Thymus (tissue), 11 donors: ENCODE measurements at regions not wholly inside any gene's neighbourhood (a gene's known extent, or its start where the extent isn't known, plus 50 kb on each side); places are given as distances from the start of the nearest gene placed in this dataset.

ENCODE experiments used
- DNase-seq, 9 donors: peaks; one replicate each; pipeline ENCODE4 v3.0.0-alpha.2; 2013; ENCODE audit warnings: low spot score in 9 of 9, low read depth in 6 of 9, missing footprints in 1 of 9
- H3K27ac ChIP-seq, 2 donors: one replicate each; pipeline ENCODE4 v1.5.1; 2013; ENCODE audit warnings: control low read depth in 1 of 2, low read depth in 1 of 2, low read length in 1 of 2, mild to moderate bottlenecking in 1 of 2, moderate library complexity in 1 of 2
- H3K27me3 ChIP-seq, 2 donors: one replicate each; pipeline ENCODE4 v1.5.1; 2013; ENCODE audit warnings: low read length in 1 of 2; ENCODE audit not compliant: control insufficient read depth in 2 of 2, insufficient read depth in 1 of 2
- H3K36me3 ChIP-seq, 2 donors: one replicate each; pipeline ENCODE4 v1.5.1; 2013; ENCODE audit warnings: low read length in 1 of 2, mild to moderate bottlenecking in 1 of 2, moderate library complexity in 1 of 2; ENCODE audit not compliant: control insufficient read depth in 2 of 2, insufficient read depth in 2 of 2
- H3K4me1 ChIP-seq, 2 donors: one replicate each; pipeline ENCODE4 v1.5.1; 2013; ENCODE audit warnings: low read length in 2 of 2; ENCODE audit not compliant: control insufficient read depth in 2 of 2, insufficient read depth in 2 of 2
- H3K4me3 ChIP-seq, 2 donors: one replicate each; pipeline ENCODE4 v1.5.1; 2013; ENCODE audit warnings: low read length in 2 of 2, control low read depth in 1 of 2, mild to moderate bottlenecking in 1 of 2
- H3K9me3 ChIP-seq, 2 donors: one replicate each; pipeline ENCODE4 v1.5.1; 2013; ENCODE audit warnings: low read length in 1 of 2, mild to moderate bottlenecking in 1 of 2; ENCODE audit not compliant: control insufficient read depth in 2 of 2, insufficient read depth in 1 of 2
- WGBS: extraction: QIAGEN DNeasy Blood & Tissue Kit; methylation state at CpG from one replicate; pipeline ENCODE4 v1.1.7; 2013; 5-methylcytosine and 5-hydroxymethylcytosine counted together
- donor health status: healthy.

DNA sequence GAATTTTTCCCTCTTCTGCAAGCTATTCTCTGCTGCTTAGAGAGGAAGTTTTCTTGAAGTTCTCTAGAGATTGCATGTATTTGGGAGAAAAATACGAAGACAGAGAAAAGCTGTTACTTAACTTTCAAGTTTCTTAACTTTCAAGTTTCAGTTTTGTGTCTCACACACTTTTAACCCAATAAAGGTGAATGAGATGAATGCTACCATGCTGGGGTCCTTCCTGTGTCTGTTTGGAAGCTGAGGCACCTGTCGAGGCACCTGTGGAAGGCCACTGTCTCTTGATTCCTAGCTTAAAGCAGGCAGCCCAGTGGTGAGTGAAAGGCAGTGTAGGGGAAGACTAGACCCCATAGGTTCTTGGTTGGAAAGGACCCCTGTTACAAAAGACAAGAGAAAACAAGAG lies 372.8 kb upstream of the JARID2 start:
- H3K4me1 ChIP-seq, result peaks cover 16 to 57% of the 10 kb centered on the region in 2 donors
- H3K27me3 ChIP-seq, result no peaks in the 10 kb centered on the region
- H3K4me3 ChIP-seq, result no peak overlapping the region
- H3K27ac ChIP-seq, result peak overlapping the region in 1 of 2 donors; percentile 80
- DNase-seq, result peak in 5 of 9 donors; percentile 51 to 78 (median 57)
- H3K36me3 ChIP-seq, result no peaks in the 10 kb centered on the region
- 21% methylated on average over 2 of the region's 2 CpGs for WGBS
- no peaks in the 10 kb centered on the region for H3K9me3 ChIP-seq

DNA sequence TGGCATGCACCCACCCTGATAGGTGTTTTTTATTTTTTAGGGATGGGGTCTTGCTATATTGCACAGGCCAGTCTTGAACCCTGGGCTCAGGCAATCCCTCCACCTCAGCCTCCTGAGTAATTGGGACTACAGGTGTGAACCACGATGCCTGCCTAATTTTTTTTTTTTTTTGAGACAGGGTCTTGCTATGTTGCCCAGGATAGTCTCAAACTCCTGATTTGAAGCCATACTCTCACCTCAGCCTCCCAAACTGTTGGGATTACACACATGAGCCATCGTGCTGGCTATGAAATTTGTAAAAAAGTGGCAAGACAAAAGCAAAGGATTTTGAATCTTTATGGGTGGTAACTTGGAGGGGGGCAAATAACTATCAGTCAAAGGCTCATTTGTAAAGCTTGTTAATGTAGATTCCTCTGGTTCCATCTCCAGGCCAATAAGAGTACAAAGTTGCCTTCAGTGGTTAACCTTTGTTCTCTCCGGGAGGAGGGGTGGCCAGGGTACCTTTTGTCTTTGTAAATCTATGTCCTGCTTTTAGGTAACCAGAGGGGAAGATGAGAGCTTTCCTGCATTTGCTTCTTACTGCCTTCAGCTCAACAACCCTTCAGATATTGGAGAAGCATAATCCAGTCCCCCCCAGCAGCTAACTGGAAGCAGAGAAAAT lies 372.0 kb upstream of the JARID2 start:
- H3K4me1 ChIP-seq, result peaks cover 16 to 57% of the 10 kb centered on the region in 2 donors
- H3K9me3 ChIP-seq, result no peaks in the 10 kb centered on the region
- H3K27ac ChIP-seq, result peak overlapping the region in 1 of 2 donors; percentile 80
- no peaks in the 10 kb centered on the region for H3K27me3 ChIP-seq
- 95% methylated on average over 3 of the region's 3 CpGs for WGBS
- DNase-seq, result no peak
- H3K4me3 ChIP-seq, result no peak overlapping the region
- no peaks in the 10 kb centered on the region for H3K36me3 ChIP-seq

DNA sequence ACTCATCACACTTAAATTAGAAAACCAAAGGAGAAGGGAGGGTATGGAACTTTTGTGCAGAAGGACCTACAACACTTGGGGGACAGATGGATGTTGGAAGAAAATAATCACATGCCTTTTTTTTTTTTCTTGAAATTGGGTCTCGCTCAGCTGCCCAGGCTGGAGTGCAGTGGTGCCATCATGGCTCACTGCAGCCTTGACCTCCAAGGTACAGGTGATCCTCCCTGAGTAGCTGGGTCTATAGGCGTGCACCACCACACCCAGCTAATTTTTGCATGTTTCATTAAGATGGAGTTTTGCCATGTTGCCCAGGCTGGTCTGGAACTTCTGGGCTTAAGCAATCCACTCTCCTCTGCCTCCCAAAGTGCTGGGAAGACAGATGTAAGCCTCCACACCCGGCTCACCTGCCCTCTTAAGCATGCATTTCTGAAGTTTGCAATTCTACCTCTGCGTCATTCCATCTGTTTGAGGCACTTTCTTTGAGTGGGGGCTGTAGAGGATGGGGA lies 370.8 kb upstream of the JARID2 start:
- WGBS, result 97% methylated on average over 4 of the region's 4 CpGs
- peaks cover 12 to 50% of the 10 kb centered on the region in 2 donors for H3K4me1 ChIP-seq
- no peak overlapping the region for H3K27ac ChIP-seq
- DNase-seq, result no peak
- H3K4me3 ChIP-seq, result no peak overlapping the region
- H3K27me3 ChIP-seq, result no peaks in the 10 kb centered on the region
- no peaks in the 10 kb centered on the region for H3K9me3 ChIP-seq
- no peaks in the 10 kb centered on the region for H3K36me3 ChIP-seq

DNA sequence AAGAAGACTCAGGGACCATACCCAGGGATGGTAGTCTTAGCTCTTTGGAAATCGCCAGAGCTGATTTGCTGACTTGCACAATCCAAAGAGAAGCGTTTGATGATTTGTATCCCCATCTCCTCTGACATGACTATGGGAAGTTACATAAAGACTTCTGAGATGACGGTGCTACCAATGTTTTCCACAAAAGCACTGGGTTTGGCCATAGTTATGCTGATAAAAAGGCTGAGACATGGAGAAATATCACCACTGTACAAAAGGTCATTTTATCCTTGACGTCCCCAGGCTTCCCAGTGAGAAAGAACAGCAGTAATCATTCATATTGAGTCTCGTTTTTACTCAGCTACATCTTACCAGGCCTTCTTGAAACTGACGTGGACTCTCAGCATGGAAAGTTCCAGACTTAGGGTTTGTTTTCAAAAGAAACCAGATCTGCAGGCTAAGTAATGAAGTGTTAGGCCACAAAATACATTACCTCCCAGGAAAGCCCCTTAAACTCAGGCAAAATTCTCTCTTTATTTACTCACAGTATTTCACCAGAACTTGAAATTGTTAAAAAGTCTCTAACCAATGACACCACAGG lies 370.3 kb upstream of the JARID2 start:
- Histone ChIP-seq H3K27me3 (no peaks in the 10 kb centered on the region), H3K27ac (no peak overlapping the region), H3K4me1 (peaks cover 12 to 46% of the 10 kb centered on the region in 2 donors), H3K9me3 (no peaks in the 10 kb centered on the region), H3K4me3 (no peak overlapping the region), H3K36me3 (no peaks in the 10 kb centered on the region)
- no peak for DNase-seq
- WGBS, result 95% methylated on average over 6 of the region's 6 CpGs

DNA sequence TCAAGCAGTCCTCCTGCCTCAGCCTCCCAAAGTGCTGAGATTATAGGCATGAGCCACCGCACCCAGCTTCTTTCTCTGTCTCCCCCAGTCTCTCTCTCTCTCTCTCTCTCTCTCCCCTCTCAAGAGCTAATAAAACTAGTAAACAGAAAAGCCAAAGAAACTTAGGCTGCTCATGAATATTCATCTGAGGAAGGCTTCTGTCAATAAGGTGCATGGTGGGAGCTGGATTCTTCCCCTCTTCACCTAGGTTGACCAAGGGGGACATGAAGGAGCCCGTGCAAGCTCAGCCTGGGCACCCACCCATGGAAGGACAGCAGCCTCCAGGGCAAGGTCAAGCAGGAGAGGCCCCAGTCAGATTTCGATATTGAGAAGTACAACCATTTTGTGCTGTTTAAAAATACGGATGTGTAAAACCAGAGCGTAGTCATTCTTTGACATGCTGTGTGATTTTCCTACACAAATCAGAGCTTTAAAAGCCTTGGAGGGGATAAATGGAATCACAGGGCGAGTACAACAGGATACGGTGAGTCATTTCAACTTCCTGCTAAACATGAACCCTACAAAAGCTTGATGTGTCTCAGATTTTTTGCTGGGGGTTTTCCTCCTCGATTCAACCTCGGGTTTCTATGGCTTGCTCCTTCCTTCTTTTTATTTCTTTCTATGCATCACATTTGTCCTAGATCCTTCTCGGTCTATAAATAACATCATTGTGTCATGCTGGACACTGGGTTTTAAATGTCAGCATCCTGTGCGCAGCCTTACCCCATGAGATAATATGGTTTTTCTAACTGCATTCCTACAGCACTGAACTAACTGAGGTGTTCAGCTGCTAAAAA lies 368.9 kb upstream of the JARID2 start:
- Histone ChIP-seq H3K36me3 (no peaks in the 10 kb centered on the region), H3K4me1 (peaks cover 12 to 34% of the 10 kb centered on the region in 2 donors), H3K27ac (peak overlapping the region; percentile 38 to 47), H3K4me3 (no peak overlapping the region), H3K9me3 (no peaks in the 10 kb centered on the region), H3K27me3 (no peaks in the 10 kb centered on the region)
- DNase-seq, result peak in 5 of 9 donors; percentile 35 to 71 (median 49)
- 42% methylated on average over 11 of the region's 11 CpGs for WGBS

DNA sequence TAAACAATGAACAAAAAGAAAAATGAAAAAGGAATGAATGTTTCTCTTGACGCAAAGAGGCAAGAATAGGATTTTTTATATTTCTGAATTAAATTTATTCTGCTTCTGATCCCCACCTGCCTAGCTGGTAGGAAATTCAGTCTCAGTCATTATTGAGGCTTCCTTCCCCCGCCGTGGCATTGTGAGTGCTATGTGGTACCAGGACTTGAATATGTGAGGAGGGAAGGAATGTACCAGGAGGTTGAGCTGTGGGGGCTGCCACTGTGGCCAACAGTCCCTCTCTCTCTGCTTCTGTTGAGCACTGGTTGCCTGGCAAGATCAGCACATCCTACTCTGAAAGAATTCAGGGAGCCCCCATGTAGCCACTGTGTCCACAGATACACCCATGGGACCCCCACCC lies 368.1 kb upstream of the JARID2 start:
- no peak for DNase-seq
- Histone ChIP-seq H3K27ac (no peak overlapping the region), H3K27me3 (no peaks in the 10 kb centered on the region), H3K36me3 (no peaks in the 10 kb centered on the region), H3K9me3 (no peaks in the 10 kb centered on the region), H3K4me1 (peaks cover 8 to 26% of the 10 kb centered on the region in 2 donors), H3K4me3 (no peak overlapping the region)
- 90% methylated on average over 3 of the region's 3 CpGs for WGBS

DNA sequence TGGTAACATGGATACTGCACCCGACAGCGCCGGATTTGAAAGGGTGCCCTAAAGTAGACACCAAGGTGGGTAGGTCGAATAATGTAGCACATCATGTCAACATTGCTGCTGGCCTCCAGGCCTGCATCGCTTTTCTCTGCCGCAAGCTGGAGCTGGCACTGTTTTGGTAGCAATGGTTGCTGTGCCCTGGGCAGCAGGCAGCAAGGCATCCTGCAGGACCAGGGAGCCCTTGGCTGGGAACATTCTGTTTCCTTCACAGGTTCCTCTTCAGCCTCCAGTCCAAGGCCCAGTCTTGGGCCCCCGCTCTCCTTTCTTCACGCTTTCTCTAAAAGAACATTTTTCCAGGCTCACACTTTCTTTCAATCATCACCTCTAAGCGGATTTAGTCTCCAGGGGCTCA lies 365.8 kb upstream of the JARID2 start:
- Histone ChIP-seq H3K36me3 (no peaks in the 10 kb centered on the region), H3K27me3 (no peaks in the 10 kb centered on the region), H3K4me1 (peaks cover 5 to 16% of the 10 kb centered on the region in 2 donors), H3K4me3 (no peak overlapping the region), H3K27ac (no peak overlapping the region), H3K9me3 (no peaks in the 10 kb centered on the region)
- WGBS, result 98% methylated on average over 9 of the region's 9 CpGs
- no peak for DNase-seq

DNA sequence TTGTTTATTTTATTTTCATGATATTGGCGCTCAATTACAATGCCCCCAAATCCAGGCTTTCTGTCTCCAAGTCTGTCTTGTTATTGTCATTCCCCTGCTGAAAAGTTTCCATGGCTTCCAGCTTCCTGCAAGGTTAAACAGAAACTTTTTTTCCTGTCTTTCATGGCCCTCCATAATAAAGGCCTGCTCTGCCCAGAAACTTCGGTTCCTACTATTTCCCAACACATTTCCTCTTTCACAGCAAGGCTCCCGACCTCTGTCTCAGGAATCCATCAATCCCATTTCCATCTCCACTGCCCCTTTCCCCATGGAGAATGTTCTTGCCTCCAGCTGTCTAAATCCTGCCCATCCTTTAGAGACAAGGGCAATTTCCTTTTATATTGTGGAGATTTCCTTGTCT lies 365.2 kb upstream of the JARID2 start:
- H3K27ac ChIP-seq, result no peak overlapping the region
- no peak overlapping the region for H3K4me3 ChIP-seq
- no peaks in the 10 kb centered on the region for H3K9me3 ChIP-seq
- WGBS, result 98% methylated on average over 3 of the region's 3 CpGs
- peaks cover 5 to 16% of the 10 kb centered on the region in 2 donors for H3K4me1 ChIP-seq
- no peak for DNase-seq
- H3K27me3 ChIP-seq, result no peaks in the 10 kb centered on the region
- H3K36me3 ChIP-seq, result no peaks in the 10 kb centered on the region

DNA sequence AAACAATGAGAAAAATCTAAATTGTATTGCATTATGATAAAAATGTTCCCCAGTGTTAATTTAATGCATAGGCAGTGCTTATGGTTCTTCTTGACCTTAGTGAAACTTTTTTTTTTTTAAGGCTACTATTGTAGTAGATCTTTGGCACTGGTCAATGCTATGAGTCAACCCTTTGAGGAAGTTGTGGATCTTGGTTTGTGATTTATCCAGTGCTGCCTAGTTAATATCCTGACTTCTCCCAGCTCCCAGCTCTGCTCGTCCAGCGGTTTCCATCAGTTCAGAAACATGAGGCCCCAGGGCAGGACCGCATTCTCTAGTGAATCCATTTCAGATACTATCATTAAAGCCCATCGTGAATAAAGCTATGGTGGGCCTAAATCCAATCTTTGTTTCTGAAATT lies 364.5 kb upstream of the JARID2 start:
- no peak for DNase-seq
- no peak overlapping the region for H3K4me3 ChIP-seq
- no peaks in the 10 kb centered on the region for H3K9me3 ChIP-seq
- no peaks in the 10 kb centered on the region for H3K27me3 ChIP-seq
- H3K4me1 ChIP-seq, result peaks cover 5 to 16% of the 10 kb centered on the region in 2 donors
- 96% methylated on average over 4 of the region's 4 CpGs for WGBS
- H3K36me3 ChIP-seq, result no peaks in the 10 kb centered on the region
- H3K27ac ChIP-seq, result no peak overlapping the region
